ENCODE measurements at regions not wholly inside any gene's neighbourhood (a gene's known extent, or its start where the extent isn't known, plus 50 kb on each side); places are given as distances from the start of the nearest gene placed in this dataset.

DNA sequence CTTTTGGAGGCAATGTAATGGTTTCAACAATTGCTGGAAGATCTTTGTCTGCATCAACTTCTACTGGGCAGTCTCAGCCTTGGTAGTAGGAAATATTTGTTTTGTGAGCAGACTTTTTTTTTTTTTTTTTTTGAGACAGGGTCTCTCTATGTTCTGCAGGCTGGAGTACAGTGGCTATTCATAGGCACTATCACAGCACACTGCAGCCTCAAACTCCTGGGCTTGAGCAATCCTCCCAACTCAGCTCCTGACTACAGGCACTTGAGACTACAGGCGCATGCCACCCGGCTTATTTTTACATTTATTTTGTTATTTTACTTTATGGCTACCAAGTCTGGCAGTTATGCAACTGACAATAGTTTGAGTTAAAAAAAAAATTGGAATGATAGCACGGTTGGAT, 187.3 kb downstream of the SNX18 start:
- Histone ChIP-seq H3K27ac (no peak overlapping the region), H3K79me2 (no peaks in the 10 kb centered on the region), H3K4me1 (no peaks in the 10 kb centered on the region)

DNA sequence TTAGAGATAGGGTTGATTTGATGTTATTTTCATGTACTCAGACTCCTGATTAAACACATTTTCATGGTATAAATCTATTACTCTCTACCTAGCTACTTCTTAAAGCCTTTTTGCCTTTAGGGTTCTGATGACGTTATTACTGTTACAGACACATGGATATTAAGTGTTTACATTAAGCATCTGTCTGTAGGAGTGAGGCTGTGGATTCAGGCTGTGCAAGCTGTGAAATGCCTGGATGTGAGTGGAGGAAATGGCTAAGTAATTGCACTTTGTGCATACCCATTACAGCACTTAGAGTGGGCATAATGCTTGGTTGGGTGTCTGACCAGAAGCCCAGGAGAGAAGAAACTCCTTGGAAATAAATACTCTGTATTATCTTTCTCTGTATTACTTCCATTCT, 186.8 kb downstream of the SNX18 start:
- no peaks in the 10 kb centered on the region for H3K4me1 ChIP-seq
- no peak overlapping the region for H3K4me2 ChIP-seq (ENCODE audit: low read length)
- H3K9me3 ChIP-seq (ENCODE audit: control insufficient read depth, low read length) = no peaks in the 10 kb centered on the region
- TF ChIP-seq, protein P1, sequence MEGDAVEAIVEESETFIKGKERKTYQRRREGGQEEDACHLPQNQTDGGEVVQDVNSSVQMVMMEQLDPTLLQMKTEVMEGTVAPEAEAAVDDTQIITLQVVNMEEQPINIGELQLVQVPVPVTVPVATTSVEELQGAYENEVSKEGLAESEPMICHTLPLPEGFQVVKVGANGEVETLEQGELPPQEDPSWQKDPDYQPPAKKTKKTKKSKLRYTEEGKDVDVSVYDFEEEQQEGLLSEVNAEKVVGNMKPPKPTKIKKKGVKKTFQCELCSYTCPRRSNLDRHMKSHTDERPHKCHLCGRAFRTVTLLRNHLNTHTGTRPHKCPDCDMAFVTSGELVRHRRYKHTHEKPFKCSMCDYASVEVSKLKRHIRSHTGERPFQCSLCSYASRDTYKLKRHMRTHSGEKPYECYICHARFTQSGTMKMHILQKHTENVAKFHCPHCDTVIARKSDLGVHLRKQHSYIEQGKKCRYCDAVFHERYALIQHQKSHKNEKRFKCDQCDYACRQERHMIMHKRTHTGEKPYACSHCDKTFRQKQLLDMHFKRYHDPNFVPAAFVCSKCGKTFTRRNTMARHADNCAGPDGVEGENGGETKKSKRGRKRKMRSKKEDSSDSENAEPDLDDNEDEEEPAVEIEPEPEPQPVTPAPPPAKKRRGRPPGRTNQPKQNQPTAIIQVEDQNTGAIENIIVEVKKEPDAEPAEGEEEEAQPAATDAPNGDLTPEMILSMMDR (IDR thresholded peaks at IDR 0.05) = no peak
- no peak overlapping the region for H2AFZ ChIP-seq
- no peak overlapping the region for H3K27ac ChIP-seq
- no peaks in the 10 kb centered on the region for H3K27me3 ChIP-seq (ENCODE audit: control insufficient read depth, insufficient read depth, low read length)
- H3K9ac ChIP-seq = no peak overlapping the region
- no peaks in the 10 kb centered on the region for H3K79me2 ChIP-seq
- H3K36me3 ChIP-seq (ENCODE audit: control insufficient read depth, insufficient read depth, low read length) = no peaks in the 10 kb centered on the region
- no peak overlapping the region for H3K4me3 ChIP-seq (ENCODE audit: low read depth, low read length)

More for the DNA sequence above, 187.3 kb downstream of the SNX18 start:
- no peak overlapping the region for H3K4me2 ChIP-seq (ENCODE audit: low read length)
- H3K4me3 ChIP-seq (ENCODE audit: low read depth, low read length) = no peak overlapping the region
- no peaks in the 10 kb centered on the region for H3K9me3 ChIP-seq (ENCODE audit: control insufficient read depth, low read length)
- TF ChIP-seq, protein P1 (IDR thresholded peaks at IDR 0.05) = no peak
- H3K9ac ChIP-seq = no peak overlapping the region
- no peak overlapping the region for H2AFZ ChIP-seq
- no peaks in the 10 kb centered on the region for H3K36me3 ChIP-seq (ENCODE audit: control insufficient read depth, insufficient read depth, low read length)
- no peaks in the 10 kb centered on the region for H3K27me3 ChIP-seq (ENCODE audit: control insufficient read depth, insufficient read depth, low read length)

DNA sequence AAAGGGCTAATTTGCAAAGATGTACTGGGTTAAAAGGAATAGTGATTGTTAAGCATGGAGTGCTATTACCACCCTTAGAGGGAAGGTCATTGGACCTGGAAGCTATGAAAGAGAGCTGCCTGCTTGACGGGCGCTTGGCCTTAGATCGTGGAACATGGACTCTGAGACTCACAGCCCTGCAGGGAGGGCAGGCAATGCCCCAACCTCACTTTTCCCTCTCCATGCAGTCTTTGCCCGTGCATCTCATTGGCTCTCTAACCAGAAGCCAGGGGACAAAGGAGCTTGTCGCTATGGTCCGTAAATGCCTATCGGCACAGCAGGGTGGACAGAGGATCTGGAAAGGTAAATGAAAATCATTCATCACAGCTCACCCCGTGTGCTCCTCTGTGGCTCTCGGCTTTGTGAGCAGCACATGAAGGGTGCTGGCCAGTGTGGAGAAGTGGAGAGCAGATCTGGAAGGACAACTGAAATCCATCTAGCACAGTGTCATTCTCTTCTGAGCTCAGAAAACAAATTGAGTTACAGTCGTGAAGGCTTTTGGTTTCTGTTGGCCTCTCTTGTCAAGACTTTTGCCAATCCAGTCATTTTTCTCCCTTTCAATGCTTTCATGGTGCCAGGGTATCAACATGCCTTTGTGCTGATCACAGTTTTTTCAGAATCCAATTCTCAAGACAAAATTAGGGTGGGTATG, 186.2 kb downstream of the SNX18 start:
- Histone ChIP-seq H3K9ac (no peak overlapping the region), H3K9me3 (ENCODE audit: control insufficient read depth, low read length) (no peaks in the 10 kb centered on the region), H3K27ac (no peak overlapping the region), H3K79me2 (no peaks in the 10 kb centered on the region), H3K4me3 (ENCODE audit: low read depth, low read length) (no peak overlapping the region), H2AFZ (no peak overlapping the region), H3K36me3 (ENCODE audit: control insufficient read depth, insufficient read depth, low read length) (no peaks in the 10 kb centered on the region), H3K4me2 (ENCODE audit: low read length) (no peak overlapping the region), H3K4me1 (no peaks in the 10 kb centered on the region), H3K27me3 (ENCODE audit: control insufficient read depth, insufficient read depth, low read length) (no peaks in the 10 kb centered on the region)
- TF ChIP-seq, protein P1 (IDR thresholded peaks at IDR 0.05) = no peak

DNA sequence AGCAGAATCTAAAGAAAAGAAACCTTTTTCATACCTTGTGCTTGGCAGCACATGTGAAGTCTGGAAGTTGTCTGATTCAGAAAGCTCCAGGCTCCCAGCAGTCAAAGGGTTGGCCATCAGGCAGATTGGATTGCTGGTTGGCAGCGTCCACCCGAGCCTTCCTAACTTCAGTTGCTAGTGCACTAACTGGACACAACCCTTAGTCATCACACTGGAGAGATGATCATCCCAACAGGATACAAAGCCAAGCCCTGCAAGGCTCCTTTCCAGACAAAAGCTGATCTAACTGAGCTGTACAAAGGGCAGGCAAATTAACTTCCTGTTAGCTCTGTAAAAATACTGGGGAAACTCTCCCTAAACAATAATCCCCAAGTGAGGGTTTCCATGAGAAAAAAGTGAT, 185.6 kb downstream of the SNX18 start:
- H3K9ac ChIP-seq = no peak overlapping the region
- H3K9me3 ChIP-seq (ENCODE audit: control insufficient read depth, low read length) = no peaks in the 10 kb centered on the region
- no peaks in the 10 kb centered on the region for H3K4me1 ChIP-seq
- H3K4me2 ChIP-seq (ENCODE audit: low read length) = no peak overlapping the region
- TF ChIP-seq, protein P1 (IDR thresholded peaks at IDR 0.05) = no peak
- no peaks in the 10 kb centered on the region for H3K36me3 ChIP-seq (ENCODE audit: control insufficient read depth, insufficient read depth, low read length)
- no peak overlapping the region for H3K4me3 ChIP-seq (ENCODE audit: low read depth, low read length)
- no peak overlapping the region for H2AFZ ChIP-seq
- no peaks in the 10 kb centered on the region for H3K79me2 ChIP-seq
- no peaks in the 10 kb centered on the region for H3K27me3 ChIP-seq (ENCODE audit: control insufficient read depth, insufficient read depth, low read length)
- no peak overlapping the region for H3K27ac ChIP-seq

DNA sequence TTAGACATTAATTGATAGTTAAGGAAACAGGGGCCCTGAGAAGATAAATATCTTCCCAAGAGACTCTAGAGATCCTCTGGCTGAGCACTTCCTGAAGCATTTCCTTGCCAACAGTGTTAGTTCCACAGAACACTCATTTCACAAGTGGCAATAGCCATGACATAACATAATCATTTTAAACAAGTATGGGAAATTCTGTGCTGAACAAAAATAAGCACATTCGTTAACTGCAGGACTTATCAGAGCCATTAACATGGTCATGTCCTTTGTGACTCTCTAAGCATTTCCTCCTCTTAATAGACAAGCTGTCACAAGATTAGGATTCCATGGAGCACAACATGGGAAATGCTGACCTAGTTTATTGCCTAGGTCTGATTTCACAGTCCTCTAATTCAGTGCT, 184.9 kb downstream of the SNX18 start:
- Histone ChIP-seq H3K27me3 (ENCODE audit: control insufficient read depth, insufficient read depth, low read length) (no peaks in the 10 kb centered on the region), H3K4me2 (ENCODE audit: low read length) (no peak overlapping the region), H3K79me2 (no peaks in the 10 kb centered on the region), H3K4me3 (ENCODE audit: low read depth, low read length) (no peak overlapping the region), H2AFZ (no peak overlapping the region), H3K9me3 (ENCODE audit: control insufficient read depth, low read length) (no peaks in the 10 kb centered on the region), H3K4me1 (no peaks in the 10 kb centered on the region), H3K27ac (no peak overlapping the region), H3K9ac (no peak overlapping the region), H3K36me3 (ENCODE audit: control insufficient read depth, insufficient read depth, low read length) (no peaks in the 10 kb centered on the region)
- TF ChIP-seq, protein P1 (IDR thresholded peaks at IDR 0.05) = no peak
